ENCODE measurements at regions not wholly inside any gene's neighbourhood (a gene's known extent, or its start where the extent isn't known, plus 50 kb on each side); places are given as distances from the start of the nearest gene placed in this dataset.

- in situ Hi-C loops (cut with MboI; ENCODE audit: low sequenced_read_pairs in 4 of 4) (no loop called here), intact Hi-C loops (cut with DNase I; ENCODE audit: low total_unique reads) (no loop called here)
- H3K27ac ChIP-seq: no peak overlapping the region
- TF ChIP-seq CTCF (IDR thresholded peaks at IDR 0.05 in 4 of 5, conservative IDR thresholded peaks at IDR 0.05 in 1 of 5) (no peak), POLR2A (IDR thresholded peaks at IDR 0.05) (no peak)
- DNase-seq: no peak
- H3K27me3 ChIP-seq: no peaks in the 10 kb centered on the region
- ATAC-seq: no peak
- H3K9me3 ChIP-seq: no peaks in the 10 kb centered on the region
- no peak overlapping the region for H3K4me3 ChIP-seq
- H3K36me3 ChIP-seq: no peaks in the 10 kb centered on the region
- no peaks in the 10 kb centered on the region for H3K4me1 ChIP-seq
Observed at GRCh38 chr18:11284811-11285210, 135.4 kb upstream of the PIEZO2 start.

GRCh38 chr18:11284349-11284748, 135.0 kb upstream of the PIEZO2 start:
- no peak overlapping the region for H3K4me3 ChIP-seq
- no peaks in the 10 kb centered on the region for H3K9me3 ChIP-seq
- in situ Hi-C loops (cut with MboI; ENCODE audit: low sequenced_read_pairs in 4 of 4): no loop called here
- H3K4me1 ChIP-seq: no peaks in the 10 kb centered on the region
- ATAC-seq (no peak), DNase-seq (no peak)
- H3K36me3 ChIP-seq: no peaks in the 10 kb centered on the region
- H3K27ac ChIP-seq: no peak overlapping the region
- no peaks in the 10 kb centered on the region for H3K27me3 ChIP-seq
- TF ChIP-seq POLR2A (IDR thresholded peaks at IDR 0.05) (no peak), CTCF (IDR thresholded peaks at IDR 0.05 in 4 of 5, conservative IDR thresholded peaks at IDR 0.05 in 1 of 5) (no peak)
- intact Hi-C loops (cut with DNase I; ENCODE audit: low total_unique reads): no loop called here

GRCh38 chr18:11283479-11284161, 134.3 kb upstream of the PIEZO2 start:
- DNase-seq (no peak), ATAC-seq (no peak)
- no peaks in the 10 kb centered on the region for H3K27me3 ChIP-seq
- H3K4me1 ChIP-seq: no peaks in the 10 kb centered on the region
- in situ Hi-C loops (cut with MboI; ENCODE audit: low sequenced_read_pairs in 4 of 4) (no loop called here), intact Hi-C loops (cut with DNase I; ENCODE audit: low total_unique reads) (no loop called here)
- no peak for TF ChIP-seq CTCF (IDR thresholded peaks at IDR 0.05 in 4 of 5, conservative IDR thresholded peaks at IDR 0.05 in 1 of 5)
- TF ChIP-seq POLR2A (IDR thresholded peaks at IDR 0.05): no peak
- no peaks in the 10 kb centered on the region for H3K9me3 ChIP-seq
- no peak overlapping the region for H3K4me3 ChIP-seq
- H3K27ac ChIP-seq: no peak overlapping the region
- no peaks in the 10 kb centered on the region for H3K36me3 ChIP-seq

- ATAC-seq (no peak), DNase-seq (no peak)
- H3K27ac ChIP-seq: no peak overlapping the region
- in situ Hi-C loops (cut with MboI; ENCODE audit: low sequenced_read_pairs in 4 of 4) (no loop called here), intact Hi-C loops (cut with DNase I; ENCODE audit: low total_unique reads) (no loop called here)
- TF ChIP-seq POLR2A (IDR thresholded peaks at IDR 0.05) (no peak), CTCF (IDR thresholded peaks at IDR 0.05 in 4 of 5, conservative IDR thresholded peaks at IDR 0.05 in 1 of 5) (no peak)
- no peaks in the 10 kb centered on the region for H3K27me3 ChIP-seq
- H3K4me1 ChIP-seq: no peaks in the 10 kb centered on the region
- H3K9me3 ChIP-seq: no peaks in the 10 kb centered on the region
- H3K4me3 ChIP-seq: no peak overlapping the region
- H3K36me3 ChIP-seq: no peaks in the 10 kb centered on the region
Observed at GRCh38 chr18:11279461-11279860, 130.1 kb upstream of the PIEZO2 start.

GRCh38 chr18:11276678-11277077, 127.3 kb upstream of the PIEZO2 start:
- no peak overlapping the region for H3K27ac ChIP-seq
- intact Hi-C loops (cut with DNase I; ENCODE audit: low total_unique reads) (no loop called here), in situ Hi-C loops (cut with MboI; ENCODE audit: low sequenced_read_pairs in 4 of 4) (no loop called here)
- H3K4me3 ChIP-seq: no peak overlapping the region
- no peaks in the 10 kb centered on the region for H3K36me3 ChIP-seq
- TF ChIP-seq POLR2A (IDR thresholded peaks at IDR 0.05): no peak
- no peak for TF ChIP-seq CTCF (IDR thresholded peaks at IDR 0.05 in 4 of 5, conservative IDR thresholded peaks at IDR 0.05 in 1 of 5)
- peak in 1 of 2 donors; percentile 19 for DNase-seq
- no peaks in the 10 kb centered on the region for H3K27me3 ChIP-seq
- no peaks in the 10 kb centered on the region for H3K9me3 ChIP-seq
- H3K4me1 ChIP-seq: no peaks in the 10 kb centered on the region
- peak in 1 of 2 donors; percentile 61 for ATAC-seq

Measured in gastrocnemius medialis (tissue), 4 donors.